ENCODE measurements at regions not wholly inside any gene's neighbourhood (a gene's known extent, or its start where the extent isn't known, plus 50 kb on each side); places are given as distances from the start of the nearest gene placed in this dataset.

- Histone ChIP-seq H3F3A (ENCODE audit: control insufficient read depth, insufficient read depth) (no peaks in the 10 kb centered on the region), H3K4me1 (ENCODE audit: control insufficient read depth, low read length) (no peaks in the 10 kb centered on the region), H3K4me2 (ENCODE audit: low read length) (no peak overlapping the region), H3K27me3 (ENCODE audit: control insufficient read depth, low read length) (no peaks in the 10 kb centered on the region), H3K4me3 (ENCODE audit: low read length) (no peak overlapping the region), H4K20me1 (ENCODE audit: control insufficient read depth, insufficient read depth, low read depth, low read length) (no peaks in the 10 kb centered on the region), H3K27ac (ENCODE audit: low read depth, low read length) (no peak overlapping the region), H3K9me3 (ENCODE audit: control insufficient read depth, insufficient read depth, low read length) (no peaks in the 10 kb centered on the region), H3K9me2 (replicated peaks; ENCODE audit: control insufficient read depth, low read length) (no peaks in the 10 kb centered on the region), H3K79me2 (ENCODE audit: control insufficient read depth, low read length) (no peaks in the 10 kb centered on the region), H3K36me3 (ENCODE audit: control insufficient read depth, low read length) (no peaks in the 10 kb centered on the region)
- TF ChIP-seq CTCF (IDR thresholded peaks at IDR 0.05; ENCODE audit: low read depth, low read length, poor library complexity, severe bottlenecking) = no peak
- no peak for TF ChIP-seq EZH2phosphoT487 (IDR thresholded peaks at IDR 0.05; ENCODE audit: borderline replicate concordance, low read length)
These were observed 588.3 kb downstream of the BNC2 start for GRCh38 chr9:16282216-16282615.

- Histone ChIP-seq H3K9me3 (ENCODE audit: control insufficient read depth, insufficient read depth, low read length) (no peaks in the 10 kb centered on the region), H3K4me1 (ENCODE audit: control insufficient read depth, low read length) (no peaks in the 10 kb centered on the region), H3K4me2 (ENCODE audit: low read length) (no peak overlapping the region), H3K79me2 (ENCODE audit: control insufficient read depth, low read length) (no peaks in the 10 kb centered on the region), H4K20me1 (ENCODE audit: control insufficient read depth, insufficient read depth, low read depth, low read length) (no peaks in the 10 kb centered on the region), H3K4me3 (ENCODE audit: low read length) (no peak overlapping the region), H3K9me2 (replicated peaks; ENCODE audit: control insufficient read depth, low read length) (no peaks in the 10 kb centered on the region), H3K27me3 (ENCODE audit: control insufficient read depth, low read length) (no peaks in the 10 kb centered on the region), H3F3A (ENCODE audit: control insufficient read depth, insufficient read depth) (no peaks in the 10 kb centered on the region), H3K36me3 (ENCODE audit: control insufficient read depth, low read length) (no peaks in the 10 kb centered on the region), H3K27ac (ENCODE audit: low read depth, low read length) (no peak overlapping the region)
- TF ChIP-seq EZH2phosphoT487 (IDR thresholded peaks at IDR 0.05; ENCODE audit: borderline replicate concordance, low read length) (no peak), CTCF (IDR thresholded peaks at IDR 0.05; ENCODE audit: low read depth, low read length, poor library complexity, severe bottlenecking) (no peak)
These were observed 587.8 kb downstream of the BNC2 start for GRCh38 chr9:16282718-16283117.

GRCh38 chr9:16286160-16286559, 584.3 kb downstream of the BNC2 start:
- H3K9me3 ChIP-seq (ENCODE audit: control insufficient read depth, insufficient read depth, low read length) = no peaks in the 10 kb centered on the region
- no peak overlapping the region for H3K27ac ChIP-seq (ENCODE audit: low read depth, low read length)
- H3K4me1 ChIP-seq (ENCODE audit: control insufficient read depth, low read length) = no peaks in the 10 kb centered on the region
- TF ChIP-seq EZH2phosphoT487 (IDR thresholded peaks at IDR 0.05; ENCODE audit: borderline replicate concordance, low read length) = no peak
- TF ChIP-seq CTCF (IDR thresholded peaks at IDR 0.05; ENCODE audit: low read depth, low read length, poor library complexity, severe bottlenecking) = no peak
- no peaks in the 10 kb centered on the region for H3K27me3 ChIP-seq (ENCODE audit: control insufficient read depth, low read length)
- H3K9me2 ChIP-seq (replicated peaks; ENCODE audit: control insufficient read depth, low read length) = no peaks in the 10 kb centered on the region
- no peaks in the 10 kb centered on the region for H3K36me3 ChIP-seq (ENCODE audit: control insufficient read depth, low read length)
- H3F3A ChIP-seq (ENCODE audit: control insufficient read depth, insufficient read depth) = no peaks in the 10 kb centered on the region
- H4K20me1 ChIP-seq (ENCODE audit: control insufficient read depth, insufficient read depth, low read depth, low read length) = no peaks in the 10 kb centered on the region
- H3K79me2 ChIP-seq (ENCODE audit: control insufficient read depth, low read length) = no peaks in the 10 kb centered on the region
- H3K4me2 ChIP-seq (ENCODE audit: low read length) = no peak overlapping the region
- H3K4me3 ChIP-seq (ENCODE audit: low read length) = no peak overlapping the region

- Histone ChIP-seq H3K27me3 (ENCODE audit: control insufficient read depth, low read length) (no peaks in the 10 kb centered on the region), H3K9me2 (replicated peaks; ENCODE audit: control insufficient read depth, low read length) (no peaks in the 10 kb centered on the region), H3K36me3 (ENCODE audit: control insufficient read depth, low read length) (no peaks in the 10 kb centered on the region), H4K20me1 (ENCODE audit: control insufficient read depth, insufficient read depth, low read depth, low read length) (no peaks in the 10 kb centered on the region), H3K79me2 (ENCODE audit: control insufficient read depth, low read length) (no peaks in the 10 kb centered on the region), H3K4me2 (ENCODE audit: low read length) (no peak overlapping the region), H3K4me3 (ENCODE audit: low read length) (no peak overlapping the region), H3K9me3 (ENCODE audit: control insufficient read depth, insufficient read depth, low read length) (no peaks in the 10 kb centered on the region), H3F3A (ENCODE audit: control insufficient read depth, insufficient read depth) (no peaks in the 10 kb centered on the region), H3K27ac (ENCODE audit: low read depth, low read length) (no peak overlapping the region), H3K4me1 (ENCODE audit: control insufficient read depth, low read length) (no peaks in the 10 kb centered on the region)
- TF ChIP-seq CTCF (IDR thresholded peaks at IDR 0.05; ENCODE audit: low read depth, low read length, poor library complexity, severe bottlenecking) (no peak), EZH2phosphoT487 (IDR thresholded peaks at IDR 0.05; ENCODE audit: borderline replicate concordance, low read length) (no peak)
These were observed 580.8 kb downstream of the BNC2 start for GRCh38 chr9:16289639-16290038.
